IgD-negative memory B cell (primary cell): ENCODE measurements at regions not wholly inside any gene's neighbourhood (a gene's known extent, or its start where the extent isn't known, plus 50 kb on each side); places are given as distances from the start of the nearest gene placed in this dataset.
"Not testable (repeated sequence)": the region's sequence is repeated elsewhere in the genome, so short reads cannot be mapped to it uniquely, and the experiment has no call there.

Experiments
- H3K27ac Mint-ChIP-seq, 3 donors: one replicate each; pipeline ENCODE4 v1.8.0; 2020 to 2022; ENCODE audit warnings: mild to moderate bottlenecking in 3 of 3, mixed read lengths in 3 of 3, moderate library complexity in 1 of 3
- H3K27me3 Mint-ChIP-seq: one replicate; pipeline ENCODE4 v1.8.0; 2021; ENCODE audit warnings: mixed read lengths
- H3K36me3 Mint-ChIP-seq: one replicate; pipeline ENCODE4 v1.8.0; 2020; ENCODE audit warnings: mild to moderate bottlenecking, mixed read lengths
- H3K4me1 Mint-ChIP-seq, 3 donors: one replicate each; pipeline ENCODE4 v1.8.0; 2020 to 2022; ENCODE audit warnings: mixed read lengths in 3 of 3, mild to moderate bottlenecking in 1 of 3
- H3K4me3 Mint-ChIP-seq, 4 donors: one replicate each; pipeline ENCODE4 v1.8.0; 2020 to 2022; ENCODE audit warnings: mild to moderate bottlenecking in 4 of 4, mixed read lengths in 4 of 4, moderate library complexity in 3 of 4
- H3K9me3 Mint-ChIP-seq, 3 donors: one replicate each; pipeline ENCODE4 v1.8.0; 2020 to 2021; ENCODE audit warnings: mixed read lengths in 3 of 3, mild to moderate bottlenecking in 1 of 3

GRCh38 chr5:125974679-125975078 is 448.5 kb upstream of the GRAMD2B start:
- Mint-ChIP-seq H3K27me3 (peaks cover 2% of the 10 kb centered on the region), H3K27ac (no peak overlapping the region), H3K4me3 (no peak overlapping the region), H3K9me3 (peaks cover 0 to 1% (median 0%) of the 10 kb centered on the region in 3 donors), H3K4me1 (no peaks in the 10 kb centered on the region), H3K36me3 (no peaks in the 10 kb centered on the region)

GRCh38 chr5:125976421-125977000 is 446.7 kb upstream of the GRAMD2B start:
- no peaks in the 10 kb centered on the region for H3K4me1 Mint-ChIP-seq
- no peaks in the 10 kb centered on the region for H3K36me3 Mint-ChIP-seq
- no peak overlapping the region for H3K27ac Mint-ChIP-seq
- peaks cover 2% of the 10 kb centered on the region for H3K27me3 Mint-ChIP-seq
- no peak overlapping the region for H3K4me3 Mint-ChIP-seq
- no peaks in the 10 kb centered on the region for H3K9me3 Mint-ChIP-seq

- Mint-ChIP-seq H3K27me3 (peaks cover 2% of the 10 kb centered on the region), H3K4me3 (no peak overlapping the region), H3K27ac (no peak overlapping the region), H3K4me1 (no peaks in the 10 kb centered on the region), H3K36me3 (no peaks in the 10 kb centered on the region), H3K9me3 (no peaks in the 10 kb centered on the region)
Measured at GRCh38 chr5:125978015-125978414, 445.2 kb upstream of the GRAMD2B start.

GRCh38 chr5:125979636-125980035 is 443.6 kb upstream of the GRAMD2B start:
- Mint-ChIP-seq H3K27me3 (peaks cover under 1% of the 10 kb centered on the region), H3K4me1 (no peaks in the 10 kb centered on the region), H3K4me3 (no peak overlapping the region), H3K27ac (no peak overlapping the region), H3K36me3 (no peaks in the 10 kb centered on the region), H3K9me3 (no peaks in the 10 kb centered on the region)

- Mint-ChIP-seq H3K27ac (no peak overlapping the region), H3K36me3 (no peaks in the 10 kb centered on the region), H3K27me3 (no peaks in the 10 kb centered on the region), H3K9me3 (no peaks in the 10 kb centered on the region), H3K4me3 (no peak overlapping the region), H3K4me1 (no peaks in the 10 kb centered on the region)
Measured at GRCh38 chr5:125981016-125981415, 442.2 kb upstream of the GRAMD2B start.

- H3K27ac Mint-ChIP-seq, result no peak overlapping the region
- no peaks in the 10 kb centered on the region for H3K9me3 Mint-ChIP-seq
- no peaks in the 10 kb centered on the region for H3K27me3 Mint-ChIP-seq
- no peak overlapping the region for H3K4me3 Mint-ChIP-seq
- H3K4me1 Mint-ChIP-seq, result no peaks in the 10 kb centered on the region
- H3K36me3 Mint-ChIP-seq, result no peaks in the 10 kb centered on the region
Measured at GRCh38 chr5:125987677-125988255, 435.4 kb upstream of the GRAMD2B start.

- no peak overlapping the region for H3K4me3 Mint-ChIP-seq
- H3K9me3 Mint-ChIP-seq, result peaks cover 0 to 2% (median 0%) of the 10 kb centered on the region in 3 donors
- H3K36me3 Mint-ChIP-seq, result no peaks in the 10 kb centered on the region
- H3K27me3 Mint-ChIP-seq, result no peaks in the 10 kb centered on the region
- H3K4me1 Mint-ChIP-seq, result no peaks in the 10 kb centered on the region
- no peak overlapping the region for H3K27ac Mint-ChIP-seq
Measured at GRCh38 chr5:125992050-125992449, 431.2 kb upstream of the GRAMD2B start.

GRCh38 chr5:125999271-126000030 is 423.8 kb upstream of the GRAMD2B start:
- not testable (repeated sequence) for H3K27me3 Mint-ChIP-seq, H3K4me1 Mint-ChIP-seq, H3K9me3 Mint-ChIP-seq, H3K36me3 Mint-ChIP-seq, H3K4me3 Mint-ChIP-seq, H3K27ac Mint-ChIP-seq

- H3K4me1 Mint-ChIP-seq, result no peaks in the 10 kb centered on the region
- H3K4me3 Mint-ChIP-seq, result no peak overlapping the region
- H3K27ac Mint-ChIP-seq, result no peak overlapping the region
- H3K9me3 Mint-ChIP-seq, result peaks cover 0 to 1% (median under 1%) of the 10 kb centered on the region in 3 donors
- peaks cover 1% of the 10 kb centered on the region for H3K27me3 Mint-ChIP-seq
- no peaks in the 10 kb centered on the region for H3K36me3 Mint-ChIP-seq
Measured at GRCh38 chr5:126000507-126000906, 422.7 kb upstream of the GRAMD2B start.

GRCh38 chr5:126002222-126002897 is 420.8 kb upstream of the GRAMD2B start:
- no peak overlapping the region for H3K4me3 Mint-ChIP-seq
- H3K4me1 Mint-ChIP-seq, result no peaks in the 10 kb centered on the region
- no peaks in the 10 kb centered on the region for H3K36me3 Mint-ChIP-seq
- H3K9me3 Mint-ChIP-seq, result peaks cover 0 to 1% (median 0%) of the 10 kb centered on the region in 3 donors
- no peak overlapping the region for H3K27ac Mint-ChIP-seq
- H3K27me3 Mint-ChIP-seq, result peaks cover 1% of the 10 kb centered on the region

GRCh38 chr5:126003309-126003708 is 419.9 kb upstream of the GRAMD2B start:
- H3K4me1 Mint-ChIP-seq, result no peaks in the 10 kb centered on the region
- H3K4me3 Mint-ChIP-seq, result no peak overlapping the region
- H3K9me3 Mint-ChIP-seq, result no peaks in the 10 kb centered on the region
- no peaks in the 10 kb centered on the region for H3K36me3 Mint-ChIP-seq
- H3K27me3 Mint-ChIP-seq, result peaks cover 1% of the 10 kb centered on the region
- no peak overlapping the region for H3K27ac Mint-ChIP-seq

GRCh38 chr5:126004636-126005035 is 418.6 kb upstream of the GRAMD2B start:
- H3K4me1 Mint-ChIP-seq, result no peaks in the 10 kb centered on the region
- no peaks in the 10 kb centered on the region for H3K36me3 Mint-ChIP-seq
- no peak overlapping the region for H3K4me3 Mint-ChIP-seq
- no peaks in the 10 kb centered on the region for H3K9me3 Mint-ChIP-seq
- H3K27ac Mint-ChIP-seq, result no peak overlapping the region
- H3K27me3 Mint-ChIP-seq, result peaks cover 1% of the 10 kb centered on the region

GRCh38 chr5:126007841-126008240 is 415.4 kb upstream of the GRAMD2B start:
- H3K4me3 Mint-ChIP-seq, result no peak overlapping the region
- no peak overlapping the region for H3K27ac Mint-ChIP-seq
- H3K36me3 Mint-ChIP-seq, result no peaks in the 10 kb centered on the region
- H3K9me3 Mint-ChIP-seq, result no peaks in the 10 kb centered on the region
- H3K4me1 Mint-ChIP-seq, result no peaks in the 10 kb centered on the region
- H3K27me3 Mint-ChIP-seq, result peaks cover 1% of the 10 kb centered on the region

GRCh38 chr5:126009566-126009965 is 413.6 kb upstream of the GRAMD2B start:
- H3K36me3 Mint-ChIP-seq, result no peaks in the 10 kb centered on the region

GRCh38 chr5:126011526-126011925 is 411.7 kb upstream of the GRAMD2B start:
- H3K4me3 Mint-ChIP-seq, H3K4me1 Mint-ChIP-seq, H3K27me3 Mint-ChIP-seq, H3K27ac Mint-ChIP-seq, H3K36me3 Mint-ChIP-seq, H3K9me3 Mint-ChIP-seq: not testable (repeated sequence)

More at GRCh38 chr5:126009566-126009965, 413.6 kb upstream of the GRAMD2B start:
- no peaks in the 10 kb centered on the region for H3K4me1 Mint-ChIP-seq
- H3K4me3 Mint-ChIP-seq, result no peak overlapping the region
- H3K9me3 Mint-ChIP-seq, result no peaks in the 10 kb centered on the region
- no peaks in the 10 kb centered on the region for H3K27me3 Mint-ChIP-seq
- H3K27ac Mint-ChIP-seq, result no peak overlapping the region
